HG02763 (cell line): ENCODE measurements at regions not wholly inside any gene's neighbourhood (a gene's known extent, or its start where the extent isn't known, plus 50 kb on each side); places are given as distances from the start of the nearest gene placed in this dataset.
"Not testable (repeated sequence)": the region's sequence is repeated elsewhere in the genome, so short reads cannot be mapped to it uniquely, and the experiment has no call there.

Source experiments
- ATAC-seq: cut with Tn5 transposase; IDR thresholded peaks from one replicate; pipeline ENCODE4 v1.9.1; 2021; ENCODE audit warnings: mild to moderate bottlenecking, moderate library complexity; ENCODE audit not compliant: unreplicated experiment

GRCh38 chr13:84645196-84646012, 763.1 kb upstream of the SLITRK1 start:
- no peak for ATAC-seq

- ATAC-seq, result no peak
Measured at GRCh38 chr13:84641491-84641890, 759.2 kb upstream of the SLITRK1 start.

- ATAC-seq, result no peak
Measured at GRCh38 chr13:84640691-84641090, 758.4 kb upstream of the SLITRK1 start.

GRCh38 chr13:84630476-84630875, 748.2 kb upstream of the SLITRK1 start:
- no peak for ATAC-seq

GRCh38 chr13:84616864-84617263, 734.6 kb upstream of the SLITRK1 start:
- no peak for ATAC-seq

- ATAC-seq, result no peak
Measured at GRCh38 chr13:84609716-84610115, 727.4 kb upstream of the SLITRK1 start.

GRCh38 chr13:84607261-84608013, 725.2 kb upstream of the SLITRK1 start:
- no peak for ATAC-seq

- ATAC-seq, result no peak
Measured at GRCh38 chr13:84606616-84607015, 724.3 kb upstream of the SLITRK1 start.

GRCh38 chr13:84605927-84606326, 723.7 kb upstream of the SLITRK1 start:
- no peak for ATAC-seq

- ATAC-seq, result no peak
Measured at GRCh38 chr13:84591444-84591843, 709.2 kb upstream of the SLITRK1 start.

- no peak for ATAC-seq
Measured at GRCh38 chr13:84590663-84591062, 708.4 kb upstream of the SLITRK1 start.

- ATAC-seq, result no peak
Measured at GRCh38 chr13:84588023-84588422, 705.7 kb upstream of the SLITRK1 start.

- ATAC-seq, result not testable (repeated sequence)
Measured at GRCh38 chr13:84579901-84580300, 697.6 kb upstream of the SLITRK1 start.

GRCh38 chr13:84574851-84575250, 692.6 kb upstream of the SLITRK1 start:
- ATAC-seq, result no peak

- ATAC-seq, result no peak
Measured at GRCh38 chr13:84571264-84571663, 689.0 kb upstream of the SLITRK1 start.

GRCh38 chr13:84570831-84571230, 688.6 kb upstream of the SLITRK1 start:
- ATAC-seq, result no peak

GRCh38 chr13:84569366-84569765, 687.1 kb upstream of the SLITRK1 start:
- ATAC-seq, result no peak

- no peak for ATAC-seq
Measured at GRCh38 chr13:84567848-84568247, 685.6 kb upstream of the SLITRK1 start.

- ATAC-seq, result no peak
Measured at GRCh38 chr13:84566780-84567179, 684.5 kb upstream of the SLITRK1 start.

GRCh38 chr13:84563611-84564010, 681.3 kb upstream of the SLITRK1 start:
- ATAC-seq, result no peak

- ATAC-seq, result no peak
Measured at GRCh38 chr13:84553227-84553626, 671.0 kb upstream of the SLITRK1 start.

GRCh38 chr13:84543962-84544361, 661.7 kb upstream of the SLITRK1 start:
- no peak for ATAC-seq
